Colonic mucosa (tissue), 4 donors: ENCODE measurements at regions not wholly inside any gene's neighbourhood (a gene's known extent, or its start where the extent isn't known, plus 50 kb on each side); places are given as distances from the start of the nearest gene placed in this dataset.

Source experiments
- DNase-seq: peaks from one replicate; pipeline ENCODE4 v3.0.0-alpha.2; 2020
- H3K27ac ChIP-seq: fragments of 200-600 bp; one replicate; pipeline ENCODE4 v1.8.0; 2021
- H3K27me3 ChIP-seq: fragments of 200-600 bp; one replicate; pipeline ENCODE4 v1.8.0; 2021
- H3K36me3 ChIP-seq: fragments of 200-600 bp; one replicate; pipeline ENCODE4 v1.8.0; 2021
- H3K4me1 ChIP-seq: fragments of 200-600 bp; one replicate; pipeline ENCODE4 v1.8.0; 2021; ENCODE audit warnings: mild to moderate bottlenecking
- H3K4me3 ChIP-seq: fragments of 200-600 bp; one replicate; pipeline ENCODE4 v1.8.0; 2021
- H3K9ac ChIP-seq, 2 donors: one replicate each; pipeline ENCODE4 v1.7.0; 2013; ENCODE audit warnings: control low read depth in 2 of 2, low read depth in 2 of 2, low read length in 2 of 2
- H3K9me3 ChIP-seq: fragments of 200-600 bp; one replicate; pipeline ENCODE4 v1.8.0; 2021
- CTCF ChIP-seq: fragments of 200-600 bp; IDR thresholded peaks from one replicate; pipeline ENCODE4 v1.8.0; 2022; ENCODE audit warnings: antibody characterized with exemption, mild to moderate bottlenecking
- intact Hi-C: fragments of 100-400 bp; cut with DNase I; formaldehyde crosslinking; loops from one replicate; pipeline ENCODE4 v1.14.1; 2022
- donor health status: healthy.
- donor health status: DM: no; HTN: no; CAD: no.
- donor health status: DM: no; HTN: no; CAD: no.

DNA sequence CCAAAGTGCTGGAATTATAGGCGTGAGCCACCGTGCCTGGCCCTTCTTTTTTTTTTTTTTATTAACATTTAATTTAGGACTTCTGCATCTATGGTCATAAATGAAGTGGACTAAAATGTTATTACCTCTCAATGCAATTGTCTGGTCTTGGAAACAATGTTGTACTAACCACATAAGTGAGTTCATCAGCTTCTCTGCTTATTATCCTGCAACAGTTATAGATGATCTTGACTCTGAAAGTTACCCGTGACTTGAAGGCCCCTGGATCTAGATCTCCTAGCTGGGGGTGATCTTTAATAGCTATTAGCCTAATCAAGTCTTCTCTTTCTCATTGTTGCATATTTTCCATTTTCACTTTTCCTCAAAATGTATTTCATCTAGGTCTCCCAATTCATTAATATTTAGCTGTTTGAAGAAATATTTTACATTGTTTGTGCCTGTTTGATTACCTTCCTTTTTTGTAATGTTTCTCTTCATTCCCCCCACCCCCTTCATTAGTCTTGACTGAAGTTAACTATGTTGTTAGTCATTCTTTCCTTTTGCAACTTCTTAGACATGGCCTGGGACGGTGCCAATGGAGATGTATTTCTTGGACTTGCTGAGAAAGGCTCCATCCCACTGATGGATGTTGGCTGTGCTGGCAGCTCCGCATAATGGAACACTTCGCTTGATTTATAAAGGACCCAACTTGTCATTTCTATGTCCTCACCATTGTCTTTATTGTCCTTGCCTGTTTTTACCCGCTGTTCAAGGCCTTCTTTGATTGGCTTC, 141.6 kb upstream of the RIOK3 start:
- no peak overlapping the region for H3K4me3 ChIP-seq
- intact Hi-C loops = no loop called here
- no peak for TF ChIP-seq CTCF
- no peak overlapping the region for H3K9ac ChIP-seq
- H3K9me3 ChIP-seq = no peaks in the 10 kb centered on the region
- H3K36me3 ChIP-seq = no peaks in the 10 kb centered on the region
- H3K27ac ChIP-seq = no peak overlapping the region
- DNase-seq = no peak
- H3K4me1 ChIP-seq = no peaks in the 10 kb centered on the region
- no peaks in the 10 kb centered on the region for H3K27me3 ChIP-seq

DNA sequence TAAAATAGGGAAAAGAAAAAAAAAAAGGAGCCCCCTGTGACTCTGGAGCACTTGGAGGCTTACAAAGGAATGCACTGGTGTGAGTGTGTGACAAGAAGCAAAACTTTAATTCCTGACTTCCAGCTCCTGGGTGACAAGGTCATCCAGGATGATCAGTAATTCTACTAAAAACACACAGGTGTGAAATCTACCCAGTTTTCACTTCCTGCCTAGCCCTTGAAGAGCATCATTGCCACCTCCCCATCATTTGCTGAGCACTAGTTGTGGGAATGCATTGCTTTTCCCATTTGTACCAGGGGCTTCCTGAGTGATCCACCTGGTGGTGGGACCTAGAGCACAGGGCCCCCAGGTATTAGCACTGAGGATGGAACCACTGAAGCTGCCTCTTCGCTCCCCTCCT, 139.7 kb upstream of the RIOK3 start:
- Histone ChIP-seq H3K27ac (no peak overlapping the region), H3K9ac (no peak overlapping the region), H3K27me3 (no peaks in the 10 kb centered on the region), H3K4me3 (no peak overlapping the region), H3K36me3 (no peaks in the 10 kb centered on the region), H3K9me3 (no peaks in the 10 kb centered on the region), H3K4me1 (no peaks in the 10 kb centered on the region)
- intact Hi-C loops = no loop called here
- no peak for TF ChIP-seq CTCF
- DNase-seq = no peak

DNA sequence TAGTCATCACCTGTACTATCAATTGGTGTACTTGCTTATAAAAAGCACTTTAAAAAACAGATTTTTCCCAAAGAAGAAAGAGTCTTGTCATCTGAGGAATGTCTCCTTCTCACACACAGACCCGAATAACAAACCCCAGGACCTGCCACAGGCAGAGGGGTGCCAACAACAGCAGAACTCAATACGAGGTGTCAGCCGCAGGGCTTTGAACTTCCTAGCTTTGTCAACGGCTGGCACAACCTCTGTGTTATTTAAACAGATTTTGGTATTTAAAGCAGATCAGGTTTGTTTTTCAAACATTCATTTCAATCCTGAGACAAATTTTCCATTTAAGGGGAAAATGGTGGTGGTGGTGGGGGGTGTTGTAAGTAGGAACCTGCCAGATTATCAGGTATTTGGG, 138.4 kb upstream of the RIOK3 start:
- intact Hi-C loops = no loop called here
- Histone ChIP-seq H3K27me3 (no peaks in the 10 kb centered on the region), H3K4me3 (no peak overlapping the region), H3K27ac (no peak overlapping the region), H3K4me1 (no peaks in the 10 kb centered on the region), H3K36me3 (no peaks in the 10 kb centered on the region), H3K9ac (no peak overlapping the region), H3K9me3 (no peaks in the 10 kb centered on the region)
- DNase-seq = no peak
- TF ChIP-seq CTCF = no peak

DNA sequence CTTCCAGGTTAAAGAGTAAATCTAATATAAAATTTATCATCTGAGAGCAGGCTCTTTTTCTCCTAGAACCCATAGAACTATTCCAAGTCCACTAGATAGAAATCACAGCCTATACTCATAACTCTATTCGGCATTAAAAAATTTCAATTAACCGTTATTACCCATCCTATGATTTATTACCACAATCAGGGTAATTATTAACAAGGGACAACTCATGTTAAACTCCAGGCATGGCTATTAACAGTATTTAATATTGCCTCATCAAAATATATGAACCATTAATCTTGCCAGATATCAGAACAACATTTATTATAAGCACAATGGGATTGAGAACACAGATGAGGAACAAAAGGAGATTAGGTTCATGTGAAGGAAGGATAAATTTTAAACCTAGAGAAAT, 136.8 kb upstream of the RIOK3 start:
- no peak for DNase-seq
- Histone ChIP-seq H3K4me3 (no peak overlapping the region), H3K36me3 (no peaks in the 10 kb centered on the region), H3K27me3 (no peaks in the 10 kb centered on the region), H3K4me1 (no peaks in the 10 kb centered on the region), H3K27ac (no peak overlapping the region), H3K9me3 (no peaks in the 10 kb centered on the region), H3K9ac (no peak overlapping the region)
- intact Hi-C loops = no loop called here
- TF ChIP-seq CTCF = no peak

DNA sequence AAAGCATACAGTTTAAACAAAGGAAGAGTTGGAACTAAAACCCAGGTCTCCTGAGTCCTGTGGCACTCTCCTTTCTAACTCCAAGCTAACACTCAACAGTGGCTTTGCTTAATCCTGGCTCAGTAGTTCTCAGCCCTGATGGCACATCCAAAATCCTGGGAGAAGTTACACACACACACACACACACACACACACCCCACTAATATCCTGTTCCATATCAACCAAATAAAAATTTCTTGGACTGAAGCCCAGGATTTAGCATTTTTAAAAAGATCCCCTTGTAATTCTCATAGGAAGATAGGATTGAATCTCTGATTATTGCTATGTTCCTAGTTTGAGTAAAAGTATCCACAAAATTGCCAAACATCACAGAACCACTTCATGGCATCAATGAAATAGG, 136.1 kb upstream of the RIOK3 start:
- no peaks in the 10 kb centered on the region for H3K27me3 ChIP-seq
- H3K9me3 ChIP-seq = no peaks in the 10 kb centered on the region
- intact Hi-C loops = no loop called here
- no peak for DNase-seq
- TF ChIP-seq CTCF = no peak
- H3K36me3 ChIP-seq = no peaks in the 10 kb centered on the region
- no peak overlapping the region for H3K9ac ChIP-seq
- H3K4me1 ChIP-seq = no peaks in the 10 kb centered on the region
- no peak overlapping the region for H3K4me3 ChIP-seq
- no peak overlapping the region for H3K27ac ChIP-seq
